ENCODE measurements at regions not wholly inside any gene's neighbourhood (a gene's known extent, or its start where the extent isn't known, plus 50 kb on each side); places are given as distances from the start of the nearest gene placed in this dataset.

- Histone ChIP-seq H3K4me2 (ENCODE audit: low read length) (no peak overlapping the region), H3K4me3 (replicated peaks in 1 of 2; ENCODE audit: low read depth in 1 of 2, low read length in 2 of 2) (no peak overlapping the region), H3K27ac (ENCODE audit: low read depth, low read length) (no peak overlapping the region), H2AFZ (ENCODE audit: low read depth, low read length, poor library complexity, severe bottlenecking) (no peak overlapping the region), H4K20me1 (ENCODE audit: insufficient read depth) (no peaks in the 10 kb centered on the region), H3K9me3 (ENCODE audit: control insufficient read depth in 1 of 2, insufficient read depth in 1 of 2, low read depth in 1 of 2, low read length in 2 of 2) (no peaks in the 10 kb centered on the region), H3K9ac (ENCODE audit: low read length) (no peak overlapping the region), H3K79me2 (ENCODE audit: insufficient read depth, low read length) (no peaks in the 10 kb centered on the region), H3K9me2 (ENCODE audit: insufficient read depth) (no peaks in the 10 kb centered on the region), H3K4me1 (ENCODE audit: control insufficient read depth in 1 of 2, insufficient read depth in 2 of 2, low read length in 2 of 2) (no peaks in the 10 kb centered on the region), H3K27me3 (ENCODE audit: insufficient read depth, low read length) (no peaks in the 10 kb centered on the region), H3K36me3 (ENCODE audit: control insufficient read depth in 1 of 2, insufficient read depth in 2 of 2, low read length in 2 of 2) (no peaks in the 10 kb centered on the region)
- RAD21 ChIA-PET (ENCODE audit: low non-redundant PET in 1 of 2, low total read pairs in 2 of 2, uncharacterized antibody in 2 of 2, unreplicated experiment in 2 of 2), result no interaction called here
- POLR2A ChIA-PET, result no interaction called here
- no peak for ATAC-seq
- DNase-seq (ENCODE audit: low read depth, low spot score), result no peak
- no peak for TF ChIP-seq ATF3 (IDR thresholded peaks at IDR 0.05)
- TF ChIP-seq REST (IDR thresholded peaks at IDR 0.05; ENCODE audit: low read depth), result no peak
- no peak for TF ChIP-seq CEBPB (IDR thresholded peaks at IDR 0.05; ENCODE audit: low read depth)
- no peak for TF ChIP-seq EZH2 (IDR thresholded peaks at IDR 0.05)
- TF ChIP-seq JUND (IDR thresholded peaks at IDR 0.05), result no peak
- TF ChIP-seq EZH2phosphoT487 (IDR thresholded peaks at IDR 0.05; ENCODE audit: borderline replicate concordance), result no peak
- TF ChIP-seq EGR1 (IDR thresholded peaks at IDR 0.05; ENCODE audit: low read depth), result no peak
- no peak for TF ChIP-seq SP1 (IDR thresholded peaks at IDR 0.05; ENCODE audit: low read depth)
- TF ChIP-seq POLR2AphosphoS5 (IDR thresholded peaks at IDR 0.05; ENCODE audit: low read depth, low read length), result no peak
- TF ChIP-seq ZNF274 (IDR thresholded peaks at IDR 0.05; ENCODE audit: low read depth, low read length), result no peak
- TF ChIP-seq CTCF (IDR thresholded peaks at IDR 0.05 in 2 of 3, conservative IDR thresholded peaks at IDR 0.05 in 1 of 3; ENCODE audit: borderline replicate concordance in 1 of 3, insufficient read depth in 1 of 3, low read depth in 2 of 3, low read length in 2 of 3), result no peak
- TF ChIP-seq CBX3 (IDR thresholded peaks at IDR 0.05; ENCODE audit: low read depth), result no peak
- no peak for TF ChIP-seq ZFX (IDR thresholded peaks at IDR 0.05)
- no peak for TF ChIP-seq SIN3A (IDR thresholded peaks at IDR 0.05; ENCODE audit: low read depth)
- TF ChIP-seq MAX (IDR thresholded peaks at IDR 0.05), result no peak
- no peak for TF ChIP-seq POLR2A (IDR thresholded peaks at IDR 0.05; ENCODE audit: borderline replicate concordance, extremely low read depth, insufficient read depth, insufficient read length)
- no peak for TF ChIP-seq ELF1 (IDR thresholded peaks at IDR 0.05; ENCODE audit: borderline replicate concordance, low read depth)
- TF ChIP-seq RAD21 (IDR thresholded peaks at IDR 0.05; ENCODE audit: low read depth), result no peak
- no peak for TF ChIP-seq ZBTB33 (IDR thresholded peaks at IDR 0.05; ENCODE audit: extremely low read depth, insufficient replicate concordance, low read length)
- CTCF ChIA-PET, result no interaction called here
- intact Hi-C loops (cut with micrococcal nuclease), result no loop called here
- BruUV-seq (replicated peaks), result no TSS peak
Measured at GRCh38 chr14:59131938-59132795, 56.3 kb upstream of the DAAM1 start.
